ENCODE measurements at regions not wholly inside any gene's neighbourhood (a gene's known extent, or its start where the extent isn't known, plus 50 kb on each side); places are given as distances from the start of the nearest gene placed in this dataset.
"Not testable (repeated sequence)": the region's sequence is repeated elsewhere in the genome, so short reads cannot be mapped to it uniquely, and the experiment has no call there.

GRCh38 chr17:15830221-15830620 lies 98.1 kb downstream of the TBC1D26 start:
- TF ChIP-seq POLR2A (IDR thresholded peaks at IDR 0.05), result not testable (repeated sequence)
- TF ChIP-seq, protein P1, sequence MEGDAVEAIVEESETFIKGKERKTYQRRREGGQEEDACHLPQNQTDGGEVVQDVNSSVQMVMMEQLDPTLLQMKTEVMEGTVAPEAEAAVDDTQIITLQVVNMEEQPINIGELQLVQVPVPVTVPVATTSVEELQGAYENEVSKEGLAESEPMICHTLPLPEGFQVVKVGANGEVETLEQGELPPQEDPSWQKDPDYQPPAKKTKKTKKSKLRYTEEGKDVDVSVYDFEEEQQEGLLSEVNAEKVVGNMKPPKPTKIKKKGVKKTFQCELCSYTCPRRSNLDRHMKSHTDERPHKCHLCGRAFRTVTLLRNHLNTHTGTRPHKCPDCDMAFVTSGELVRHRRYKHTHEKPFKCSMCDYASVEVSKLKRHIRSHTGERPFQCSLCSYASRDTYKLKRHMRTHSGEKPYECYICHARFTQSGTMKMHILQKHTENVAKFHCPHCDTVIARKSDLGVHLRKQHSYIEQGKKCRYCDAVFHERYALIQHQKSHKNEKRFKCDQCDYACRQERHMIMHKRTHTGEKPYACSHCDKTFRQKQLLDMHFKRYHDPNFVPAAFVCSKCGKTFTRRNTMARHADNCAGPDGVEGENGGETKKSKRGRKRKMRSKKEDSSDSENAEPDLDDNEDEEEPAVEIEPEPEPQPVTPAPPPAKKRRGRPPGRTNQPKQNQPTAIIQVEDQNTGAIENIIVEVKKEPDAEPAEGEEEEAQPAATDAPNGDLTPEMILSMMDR (IDR thresholded peaks at IDR 0.05), result not testable (repeated sequence)

Data from Peyer's patch (tissue), 4 donors.